ENCODE measurements at regions not wholly inside any gene's neighbourhood (a gene's known extent, or its start where the extent isn't known, plus 50 kb on each side); places are given as distances from the start of the nearest gene placed in this dataset.
"Not testable (repeated sequence)": the region's sequence is repeated elsewhere in the genome, so short reads cannot be mapped to it uniquely, and the experiment has no call there.

DNA sequence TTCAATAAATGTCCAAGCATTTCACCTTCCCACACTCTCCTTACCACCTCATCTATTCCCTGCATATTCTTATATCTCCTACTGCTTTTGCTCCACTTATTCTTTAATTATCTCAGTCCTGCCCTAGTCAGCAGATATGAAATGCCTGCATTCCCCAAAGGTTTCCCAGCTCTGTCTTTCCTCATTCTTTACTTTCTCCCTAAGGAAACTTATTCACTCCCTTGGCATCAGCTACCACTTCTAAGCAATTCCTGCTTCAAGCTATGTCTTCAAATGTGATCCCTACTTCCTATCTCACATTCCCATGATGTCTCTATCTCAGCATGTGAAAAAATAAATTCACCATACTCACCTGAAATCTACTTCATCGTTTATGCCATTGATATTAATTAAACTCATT, 111.8 kb downstream of the CAPZA3 start:
- DNase-seq: no peak

DNA sequence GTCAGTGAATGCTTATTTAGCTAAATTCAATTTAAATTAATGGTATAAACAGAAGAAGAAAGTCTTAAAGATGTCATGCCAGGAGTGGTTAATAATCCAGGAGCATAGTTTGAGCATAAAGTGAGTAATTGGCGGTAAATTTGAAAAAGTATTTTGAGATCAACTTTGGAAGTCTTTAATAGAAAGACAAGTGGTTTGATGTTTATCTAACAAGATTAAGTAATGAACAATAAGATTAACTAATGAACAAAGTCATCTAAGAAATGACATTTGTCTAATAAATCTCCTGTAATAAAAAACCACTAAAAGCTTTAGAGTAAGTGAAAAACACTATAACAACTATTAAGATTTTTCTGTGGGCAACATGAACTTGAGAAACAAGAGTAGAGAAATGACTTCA, 112.8 kb downstream of the CAPZA3 start:
- DNase-seq: no peak

GRCh38 chr12:18851271-18851670, 113.4 kb downstream of the CAPZA3 start:
- no peak for DNase-seq

GRCh38 chr12:18853570-18854366, 115.8 kb downstream of the CAPZA3 start:
- DNase-seq: no peak

- DNase-seq: no peak
These were observed 119.7 kb downstream of the CAPZA3 start for GRCh38 chr12:18857656-18858055.

- DNase-seq: no peak
These were observed 121.5 kb downstream of the CAPZA3 start for GRCh38 chr12:18859400-18859799.

GRCh38 chr12:18861287-18861858, 123.5 kb downstream of the CAPZA3 start:
- DNase-seq: peak; percentile 9 to 44

GRCh38 chr12:18863769-18864500, 126.0 kb downstream of the CAPZA3 start:
- no peak for DNase-seq

- DNase-seq: peak in 1 of 2 donors; percentile 9
These were observed 127.1 kb downstream of the CAPZA3 start for GRCh38 chr12:18864900-18865561.

GRCh38 chr12:18868717-18869116, 130.8 kb downstream of the CAPZA3 start:
- DNase-seq: peak; percentile 18 to 58

DNA sequence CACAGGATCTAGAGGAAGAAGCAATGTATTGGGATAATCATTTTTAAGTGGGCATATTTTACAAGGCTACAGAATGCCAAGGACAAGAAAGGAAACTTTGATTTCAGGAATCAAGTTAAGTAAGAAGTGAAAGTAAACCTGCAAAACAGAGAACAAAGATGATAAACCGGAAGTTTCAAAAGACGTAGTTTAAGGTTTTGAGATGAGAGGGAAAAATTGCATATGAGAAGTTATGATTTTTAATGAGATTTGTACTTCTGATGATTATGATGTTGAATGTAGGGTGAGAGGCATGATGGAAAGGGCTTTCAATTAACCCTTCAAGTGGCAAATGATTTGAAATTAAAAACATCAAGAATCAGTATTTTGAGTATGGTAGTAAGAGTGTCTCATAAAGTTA, 134.9 kb downstream of the CAPZA3 start:
- no peak for DNase-seq

DNA sequence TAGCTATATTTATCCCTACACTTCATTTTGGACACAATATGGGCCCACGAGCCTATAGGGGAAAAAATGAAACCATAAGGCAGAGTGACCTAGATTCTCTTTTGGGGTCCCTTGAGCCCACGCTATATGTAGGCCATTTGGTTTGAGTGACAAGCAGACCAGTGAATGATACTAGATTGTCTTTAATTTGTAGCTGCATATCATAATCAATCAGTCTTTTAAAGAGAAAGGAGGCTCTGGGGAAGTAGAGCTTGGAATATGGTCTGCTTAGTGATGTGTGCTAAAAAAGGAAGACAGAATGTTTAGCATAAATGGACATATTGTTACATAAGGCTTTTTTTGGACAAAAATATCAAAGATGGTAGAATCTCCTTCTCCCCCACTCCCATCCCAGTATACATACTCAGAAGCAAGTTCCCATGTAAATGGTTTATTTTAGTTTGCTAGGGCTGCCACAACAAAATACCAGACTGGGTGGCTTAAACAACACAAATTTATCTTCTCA, 140.8 kb downstream of the CAPZA3 start:
- DNase-seq: no peak

GRCh38 chr12:18882690-18883089, 144.8 kb downstream of the CAPZA3 start:
- no peak for DNase-seq

DNA sequence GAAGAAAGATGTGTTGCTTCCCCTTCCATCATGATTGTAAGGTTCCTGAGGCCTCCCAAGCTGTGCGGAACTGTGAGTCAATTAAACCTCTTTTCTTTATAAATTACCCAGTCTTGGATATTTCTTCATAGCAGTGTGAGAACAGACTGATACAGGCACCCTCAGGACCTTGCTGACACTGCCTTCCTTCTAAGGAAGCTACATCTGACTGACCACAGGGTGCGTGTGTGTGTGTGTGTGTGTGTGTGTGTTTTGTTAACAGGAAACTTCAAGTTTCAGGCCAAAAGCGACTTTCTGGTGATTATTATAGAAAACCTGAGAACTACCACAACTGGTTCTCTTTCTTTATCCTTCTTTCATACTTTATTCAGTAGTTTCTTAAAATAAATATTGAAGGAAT, 149.0 kb downstream of the CAPZA3 start:
- no peak for DNase-seq

GRCh38 chr12:18887368-18887767, 149.4 kb downstream of the CAPZA3 start:
- DNase-seq: no peak

DNA sequence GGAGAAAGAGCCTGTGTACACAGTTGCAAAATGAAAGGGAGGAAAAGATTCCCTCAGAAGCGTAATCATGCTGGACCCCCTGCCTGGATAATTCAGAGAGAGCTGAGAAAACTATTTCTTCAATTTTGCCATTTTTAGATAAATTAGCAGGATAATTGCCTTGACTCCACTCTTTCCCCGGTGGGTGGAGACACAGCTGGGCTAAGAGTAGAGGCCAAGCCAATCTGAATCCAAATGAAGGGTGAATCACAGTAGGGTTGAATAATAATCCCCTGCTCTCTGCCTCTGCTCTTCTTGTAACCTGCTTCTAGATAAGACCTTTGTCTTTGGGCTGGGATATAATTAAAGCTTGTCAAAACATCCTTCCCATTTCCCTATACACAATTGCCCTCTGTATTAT, 150.1 kb downstream of the CAPZA3 start:
- DNase-seq: no peak

- not testable (repeated sequence) for DNase-seq
These were observed 152.7 kb downstream of the CAPZA3 start for GRCh38 chr12:18890621-18891020.

GRCh38 chr12:18895540-18895939, 157.6 kb downstream of the CAPZA3 start:
- DNase-seq: no peak

GRCh38 chr12:18895946-18896345, 158.0 kb downstream of the CAPZA3 start:
- DNase-seq: no peak

GRCh38 chr12:18897823-18898222, 159.9 kb downstream of the CAPZA3 start:
- no peak for DNase-seq

- DNase-seq: no peak
These were observed 160.6 kb downstream of the CAPZA3 start for GRCh38 chr12:18898470-18898869.

DNA sequence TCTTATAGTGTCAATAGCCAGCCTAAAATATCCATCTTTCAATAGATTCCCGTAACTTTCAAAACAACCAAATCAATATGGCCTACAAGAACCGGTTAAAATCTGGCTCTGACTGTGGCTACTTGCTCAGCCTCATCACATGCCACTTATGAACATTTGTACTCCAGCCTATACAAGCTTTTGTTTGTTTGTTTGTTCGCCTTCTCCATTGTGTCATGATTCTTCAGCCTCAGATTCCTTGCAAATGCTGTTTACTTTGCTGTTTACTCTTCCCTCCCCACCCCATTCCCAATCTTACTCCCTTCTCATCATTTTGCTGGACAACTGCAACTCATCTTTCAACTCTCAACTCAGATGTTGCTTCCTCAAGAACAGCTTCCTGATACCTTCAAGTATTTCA, 161.2 kb downstream of the CAPZA3 start:
- no peak for DNase-seq
